Peyer's patch (tissue), 4 donors: ENCODE measurements at regions not wholly inside any gene's neighbourhood (a gene's known extent, or its start where the extent isn't known, plus 50 kb on each side); places are given as distances from the start of the nearest gene placed in this dataset.

Experiments used
- DNase-seq, 3 donors: peaks; one replicate each; pipeline ENCODE4 v3.0.0-alpha.2; 2017 to 2019
- H3K27ac ChIP-seq, 4 donors: fragments of 200-600 bp; sonication (generic); one replicate each; pipeline ENCODE4 v1.5.1; 2016 to 2019
- H3K27me3 ChIP-seq, 2 donors: fragments of 200-600 bp; sonication (generic); one replicate each; pipeline ENCODE4 v1.5.1; 2019
- H3K36me3 ChIP-seq, 3 donors: fragments of 200-600 bp; sonication (generic); one replicate each; pipeline ENCODE4 v1.5.1; 2016 to 2019
- H3K4me1 ChIP-seq, 4 donors: fragments of 200-600 bp; sonication (generic); one replicate each; pipeline ENCODE4 v1.5.1; 2016 to 2019
- H3K4me3 ChIP-seq, 4 donors: fragments of 200-600 bp; sonication (generic); 1 replicate in 3 of 4; 2 replicates in 1 of 4; pipeline ENCODE4 v1.5.1; 2016 to 2019; ENCODE audit warnings: mild to moderate bottlenecking in 1 of 4
- H3K9me3 ChIP-seq, 4 donors: fragments of 200-600 bp; sonication (generic); one replicate each; pipeline ENCODE4 v1.5.1; 2016 to 2019; ENCODE audit warnings: mild to moderate bottlenecking in 1 of 4
- CTCF ChIP-seq, 6 experiments: fragments of 450-650 bp in 4 of 6; fragments of 200-600 bp in 2 of 6; sonication (generic) in 1 of 6; IDR thresholded peaks; one replicate each; pipeline ENCODE4 v1.5.1; 2017 to 2019; ENCODE audit warnings: antibody characterized with exemption in 6 of 6, mild to moderate bottlenecking in 3 of 6, moderate library complexity in 1 of 6
- POLR2A ChIP-seq, 2 donors: fragments of 450-650 bp; IDR thresholded peaks; one replicate each; pipeline ENCODE4 v1.5.1; 2017; ENCODE audit warnings: antibody characterized with exemption in 2 of 2, mild to moderate bottlenecking in 2 of 2, moderate library complexity in 2 of 2

DNA sequence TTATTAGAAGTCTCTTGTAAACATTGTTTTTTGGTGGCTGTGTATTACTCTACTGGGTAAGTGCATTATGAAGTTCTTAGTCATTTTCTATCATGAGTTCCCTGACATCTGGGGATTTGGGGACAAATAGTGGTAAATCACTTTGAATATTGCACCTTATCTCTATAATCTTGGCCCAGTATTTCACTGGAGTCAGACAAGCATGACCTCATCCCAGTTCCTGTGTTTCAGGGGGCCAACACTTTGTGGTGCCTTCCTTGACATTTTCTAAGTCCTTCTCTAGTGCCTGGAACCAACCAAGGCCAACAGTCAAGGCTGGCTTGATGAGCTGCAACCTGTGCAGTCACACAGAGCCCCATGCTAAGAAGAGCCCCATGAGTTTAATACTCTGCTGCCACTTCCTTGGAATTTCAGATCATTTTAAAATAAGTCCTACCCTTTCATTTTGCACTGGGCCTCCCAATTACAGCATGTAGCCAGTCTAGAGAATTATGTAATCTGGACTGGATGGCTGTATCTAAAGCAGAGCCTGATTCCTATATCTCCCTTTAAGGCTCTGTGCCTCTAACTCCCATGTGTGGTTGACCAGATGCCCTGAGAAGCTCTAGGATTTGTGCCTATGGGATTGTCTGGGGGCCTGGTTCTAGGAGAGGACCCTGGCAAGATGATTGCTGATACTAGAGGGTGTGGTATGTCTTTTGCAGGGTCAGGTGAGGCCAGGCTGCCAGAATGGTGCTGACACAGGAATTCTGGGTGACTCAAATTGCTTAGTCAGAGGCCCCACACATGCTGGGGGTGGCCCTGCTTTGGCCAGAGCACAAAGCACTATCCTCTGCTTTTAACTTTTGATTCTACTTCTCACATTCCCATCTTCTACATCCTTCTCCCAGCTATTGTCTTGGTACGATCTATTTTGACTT is 319.6 kb upstream of the TBC1D5 start:
- H3K4me3 ChIP-seq, result no peak overlapping the region
- H3K36me3 ChIP-seq, result no peaks in the 10 kb centered on the region
- TF ChIP-seq CTCF (IDR thresholded peaks at IDR 0.05) (no peak), POLR2A (IDR thresholded peaks at IDR 0.05) (no peak)
- no peak for DNase-seq
- no peak overlapping the region for H3K27ac ChIP-seq
- H3K27me3 ChIP-seq, result no peaks in the 10 kb centered on the region
- H3K4me1 ChIP-seq, result no peaks in the 10 kb centered on the region
- no peaks in the 10 kb centered on the region for H3K9me3 ChIP-seq

DNA sequence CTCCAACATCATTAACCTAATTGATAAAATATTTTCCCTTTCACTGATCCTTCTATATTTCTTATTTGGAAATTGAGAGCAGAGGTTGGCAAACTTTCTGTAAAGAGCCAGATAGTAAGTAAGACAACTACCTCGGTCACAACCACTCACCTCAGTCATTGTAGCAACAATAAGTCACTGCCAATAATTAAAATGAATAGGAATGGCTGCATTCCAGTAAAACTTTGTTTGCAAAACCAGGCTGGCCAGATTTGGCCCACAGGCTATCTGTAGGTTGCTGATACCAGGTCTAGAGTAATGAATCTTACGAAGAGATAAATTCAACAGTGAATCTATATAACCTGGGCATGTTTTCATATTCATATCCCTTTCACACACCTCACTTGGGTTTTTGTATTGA is 316.2 kb upstream of the TBC1D5 start:
- H3K4me3 ChIP-seq, result no peak overlapping the region
- peaks cover 0 to 6% (median 0%) of the 10 kb centered on the region in 4 donors for H3K9me3 ChIP-seq
- no peaks in the 10 kb centered on the region for H3K27me3 ChIP-seq
- H3K27ac ChIP-seq, result no peak overlapping the region
- no peaks in the 10 kb centered on the region for H3K36me3 ChIP-seq
- H3K4me1 ChIP-seq, result no peaks in the 10 kb centered on the region
- DNase-seq, result no peak
- no peak for TF ChIP-seq POLR2A (IDR thresholded peaks at IDR 0.05)
- no peak for TF ChIP-seq CTCF (IDR thresholded peaks at IDR 0.05)

GRCh38 chr3:18057471-18058091 is 315.1 kb upstream of the TBC1D5 start:
- Histone ChIP-seq H3K27me3 (no peaks in the 10 kb centered on the region), H3K9me3 (peaks cover 0 to 6% (median 0%) of the 10 kb centered on the region in 4 donors), H3K36me3 (no peaks in the 10 kb centered on the region), H3K4me1 (no peaks in the 10 kb centered on the region), H3K27ac (no peak overlapping the region), H3K4me3 (no peak overlapping the region)
- TF ChIP-seq POLR2A (IDR thresholded peaks at IDR 0.05) (no peak), CTCF (IDR thresholded peaks at IDR 0.05) (no peak)
- DNase-seq, result no peak

DNA sequence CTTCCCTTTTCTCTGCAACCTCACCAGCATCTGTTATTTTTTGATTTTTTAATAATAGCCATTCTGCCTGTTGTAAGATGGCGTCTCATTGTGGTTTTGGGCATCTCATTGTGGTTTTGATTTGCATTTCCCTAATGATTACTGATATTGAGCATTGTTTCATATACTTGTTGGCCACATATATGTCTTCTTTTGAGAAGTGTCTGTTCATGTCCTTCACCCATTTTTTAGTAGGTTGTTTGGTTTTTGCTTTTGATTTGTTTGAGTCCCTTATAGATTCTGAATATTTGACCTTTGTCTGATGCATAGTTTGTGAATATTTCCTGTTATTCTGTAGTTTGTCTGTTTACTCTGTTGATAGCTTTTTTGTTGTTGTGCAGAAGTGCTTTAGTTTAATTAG is 312.2 kb upstream of the TBC1D5 start:
- Histone ChIP-seq H3K4me3 (no peak overlapping the region), H3K36me3 (no peaks in the 10 kb centered on the region), H3K9me3 (peaks cover 0 to 6% (median 0%) of the 10 kb centered on the region in 4 donors), H3K27ac (no peak overlapping the region), H3K27me3 (no peaks in the 10 kb centered on the region), H3K4me1 (no peaks in the 10 kb centered on the region)
- TF ChIP-seq POLR2A (IDR thresholded peaks at IDR 0.05) (no peak), CTCF (IDR thresholded peaks at IDR 0.05) (no peak)
- no peak for DNase-seq

DNA sequence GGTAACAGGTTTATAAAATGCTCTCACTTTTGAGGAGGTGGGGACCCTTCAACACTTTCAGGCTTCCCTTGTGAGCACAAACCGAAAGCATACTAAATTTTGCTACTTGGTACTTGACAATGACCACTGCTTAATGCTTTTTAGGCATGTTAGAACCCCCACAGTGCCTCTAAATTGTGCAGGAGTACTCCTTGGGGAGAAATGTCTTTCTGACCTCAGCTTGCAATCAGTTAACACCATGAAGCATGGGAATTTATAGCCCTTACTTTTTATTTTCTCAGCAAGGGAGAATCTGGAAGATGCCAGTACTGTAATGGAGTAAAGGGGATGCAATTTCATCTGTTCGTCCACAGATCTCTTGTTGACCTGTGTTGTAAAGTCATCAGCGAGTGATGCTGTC is 308.9 kb upstream of the TBC1D5 start:
- Histone ChIP-seq H3K9me3 (peaks cover 0 to 6% (median 0%) of the 10 kb centered on the region in 4 donors), H3K4me1 (no peaks in the 10 kb centered on the region), H3K4me3 (no peak overlapping the region), H3K27ac (no peak overlapping the region), H3K27me3 (no peaks in the 10 kb centered on the region), H3K36me3 (no peaks in the 10 kb centered on the region)
- no peak for DNase-seq
- no peak for TF ChIP-seq POLR2A (IDR thresholded peaks at IDR 0.05)
- TF ChIP-seq CTCF (IDR thresholded peaks at IDR 0.05), result no peak
